SK-N-SH treated with all-trans-retinoic acid at 6 μM for 48 hours (cell line): ENCODE measurements at regions not wholly inside any gene's neighbourhood (a gene's known extent, or its start where the extent isn't known, plus 50 kb on each side); places are given as distances from the start of the nearest gene placed in this dataset.

Source experiments
- ATAC-seq: fragments of 200-7000 bp; cut with Tn5 transposase; 3 replicates; pipeline ENCODE4 v1.9.1; 2020; ENCODE audit warnings: mild to moderate bottlenecking, moderate library complexity
- CSDC2 ChIP-seq: fragments of 250-450 bp; sonication (Bioruptor Pico); IDR thresholded peaks from 2 replicates; pipeline ENCODE4 v1.5.0; 2020; ENCODE audit warnings: mild to moderate bottlenecking, moderate library complexity
- ESRRG ChIP-seq: fragments of 250-450 bp; sonication (Bioruptor Pico); IDR thresholded peaks from 2 replicates; pipeline ENCODE4 v1.6.1; 2021; ENCODE audit warnings: mild to moderate bottlenecking
- ISL1 ChIP-seq: fragments of 250-450 bp; sonication (Bioruptor Pico); IDR thresholded peaks from 2 replicates; pipeline ENCODE4 v2.1.2; 2022; ENCODE audit warnings: mild to moderate bottlenecking, moderate library complexity
- OSR1 ChIP-seq: fragments of 250-450 bp; sonication (Bioruptor Pico); IDR thresholded peaks from 2 replicates; pipeline ENCODE4 v1.8.0; 2022; ENCODE audit warnings: moderate library complexity, mild to moderate bottlenecking, inconsistent platforms
- PPARA ChIP-seq: fragments of 250-450 bp; sonication (Bioruptor Pico); IDR thresholded peaks from 2 replicates; pipeline ENCODE4 v1.5.0; 2020; ENCODE audit warnings: mild to moderate bottlenecking, borderline replicate concordance
- RARB ChIP-seq: fragments of 250-450 bp; sonication (Bioruptor Pico); IDR thresholded peaks from 2 replicates; pipeline ENCODE4 v1.8.0; 2021; ENCODE audit warnings: mild to moderate bottlenecking, moderate library complexity
- SNAI2 ChIP-seq: fragments of 250-450 bp; sonication (Bioruptor Pico); IDR thresholded peaks from 2 replicates; pipeline ENCODE4 v1.5.0; 2020; ENCODE audit warnings: mild to moderate bottlenecking, moderate library complexity
- TCF4 ChIP-seq: fragments of 250-450 bp; sonication (Bioruptor Pico); IDR thresholded peaks from 2 replicates; pipeline ENCODE4 v1.8.0; 2021; ENCODE audit warnings: mild to moderate bottlenecking, moderate library complexity, borderline replicate concordance
- TOX ChIP-seq: fragments of 250-450 bp; sonication (Bioruptor Pico); IDR thresholded peaks from 2 replicates; pipeline ENCODE4 v1.8.0; 2021; ENCODE audit warnings: mild to moderate bottlenecking, moderate library complexity, borderline replicate concordance
- ZC3H10 ChIP-seq: fragments of 250-450 bp; sonication (Bioruptor Pico); IDR thresholded peaks from 2 replicates; pipeline ENCODE4 v1.5.1; 2021; ENCODE audit warnings: mild to moderate bottlenecking, moderate library complexity
- ZFP3 ChIP-seq: fragments of 250-450 bp; sonication (Bioruptor Pico); IDR thresholded peaks from 2 replicates; pipeline ENCODE4 v1.5.0; 2020; ENCODE audit warnings: mild to moderate bottlenecking, moderate library complexity
- ZFP30 ChIP-seq: fragments of 450-650 bp; formaldehyde crosslinking; IDR thresholded peaks from 2 replicates; pipeline ENCODE4 v1.5.0; 2022; ENCODE audit warnings: mild to moderate bottlenecking, moderate library complexity
- ZNF565 ChIP-seq: fragments of 450-650 bp; formaldehyde crosslinking; conservative IDR thresholded peaks from 2 replicates; pipeline ENCODE4 v1.5.0; 2020; ENCODE audit warnings: low read depth, mild to moderate bottlenecking, moderate library complexity
- ZNF70 ChIP-seq: fragments of 450-650 bp; formaldehyde crosslinking; IDR thresholded peaks from 2 replicates; pipeline ENCODE4 v1.5.0; 2020; ENCODE audit warnings: mild to moderate bottlenecking, moderate library complexity
- ZNF8 ChIP-seq: fragments of 450-650 bp; formaldehyde crosslinking; IDR thresholded peaks from 2 replicates; pipeline ENCODE4 v1.5.0; 2020; ENCODE audit warnings: mild to moderate bottlenecking, moderate library complexity
- TF ChIP-seq, protein P1 (sequence below): fragments of 250-450 bp; sonication (Bioruptor Pico); IDR thresholded peaks from 2 replicates; pipeline ENCODE4 v1.5.0; 2020; ENCODE audit warnings: mild to moderate bottlenecking, moderate library complexity
- TF ChIP-seq, protein P2 (sequence below): fragments of 250-450 bp; sonication (Bioruptor Pico); IDR thresholded peaks from 2 replicates; pipeline ENCODE4 v1.5.1; 2021; ENCODE audit warnings: mild to moderate bottlenecking, moderate library complexity
- TF ChIP-seq, protein P3 (sequence below): fragments of 250-450 bp; sonication (Bioruptor Pico); IDR thresholded peaks from 2 replicates; pipeline ENCODE4 v1.8.0; 2020; ENCODE audit warnings: mild to moderate bottlenecking, moderate library complexity, borderline replicate concordance
- TF ChIP-seq, protein P4 (sequence below): fragments of 250-450 bp; sonication (Bioruptor Pico); IDR thresholded peaks from 2 replicates; pipeline ENCODE4 v1.5.1; 2020; ENCODE audit warnings: low read depth, mild to moderate bottlenecking, moderate library complexity
- TF ChIP-seq, protein P5 (sequence below): fragments of 250-450 bp; sonication (Bioruptor Pico); IDR thresholded peaks from 2 replicates; pipeline ENCODE4 v1.8.0; 2021; ENCODE audit warnings: low read depth, mild to moderate bottlenecking, moderate library complexity, borderline replicate concordance

DNA sequence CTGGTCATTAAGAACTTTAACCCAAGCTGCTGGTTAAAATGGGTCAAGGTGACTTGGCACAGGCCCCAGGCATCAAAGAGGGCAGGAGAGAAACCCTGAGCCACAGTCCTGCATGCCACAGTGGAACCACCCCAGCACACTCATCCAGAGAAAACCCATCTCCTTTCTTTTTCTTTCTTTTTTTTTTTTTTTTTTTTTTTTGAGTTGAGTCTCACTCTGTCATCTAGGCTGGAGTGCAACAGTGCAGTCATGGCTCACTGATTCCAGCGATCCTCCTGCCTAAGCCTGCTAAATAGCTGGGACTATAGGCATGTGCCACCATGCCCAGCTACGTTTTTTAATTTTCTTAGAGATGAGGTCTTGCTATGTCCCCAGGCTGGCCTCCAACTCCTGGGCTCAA is 109.2 kb upstream of the RAB4A start (continued):
- TF ChIP-seq TCF4 (no peak), ZNF70 (CRISPR knock-in tag) (no peak), OSR1 (CRISPR knock-in tag) (no peak)

DNA sequence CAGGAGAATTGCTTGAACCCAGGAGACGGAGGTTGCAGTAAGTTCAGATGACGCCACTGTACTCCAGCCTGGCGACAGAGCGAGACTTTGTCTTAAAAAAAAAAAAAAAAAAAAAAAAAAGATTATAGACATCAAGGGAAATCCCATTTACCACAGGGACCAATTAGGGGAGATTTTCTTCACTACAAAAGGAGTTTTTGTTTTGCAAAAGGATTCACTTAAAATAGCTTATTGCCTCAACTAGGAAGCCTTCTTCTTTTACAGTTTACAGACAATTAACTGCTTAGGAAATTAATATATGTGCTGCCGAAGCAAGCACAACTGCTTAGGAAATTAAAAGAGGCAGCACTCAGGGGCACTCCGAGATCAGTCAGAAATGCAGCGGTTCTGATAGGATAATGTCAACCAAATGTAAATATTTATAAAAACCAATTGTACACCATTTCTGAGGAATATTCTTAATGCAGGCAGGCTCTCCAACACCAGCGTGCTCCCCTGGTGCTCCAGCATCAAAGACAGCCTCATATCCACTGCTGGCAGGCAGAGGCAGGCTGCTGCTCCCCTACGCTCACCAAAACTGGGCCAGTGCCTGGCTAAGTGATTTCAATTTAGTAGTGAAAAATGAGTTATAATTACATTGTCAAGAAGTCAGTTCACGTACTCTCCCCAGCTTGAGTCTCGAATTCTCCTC is 107.9 kb upstream of the RAB4A start:
- no peak for ATAC-seq
- TF ChIP-seq ZFP30: no peak
- TF ChIP-seq ZNF70 (CRISPR knock-in tag): no peak
- no peak for TF ChIP-seq OSR1 (CRISPR knock-in tag)
- no peak for TF ChIP-seq ISL1 (CRISPR knock-in tag)
- no peak for TF ChIP-seq TCF4
- TF ChIP-seq SNAI2 (CRISPR knock-in tag): no peak
- TF ChIP-seq CSDC2 (CRISPR knock-in tag): no peak
- no peak for TF ChIP-seq ZNF8 (CRISPR knock-in tag)
- TF ChIP-seq, protein P1, sequence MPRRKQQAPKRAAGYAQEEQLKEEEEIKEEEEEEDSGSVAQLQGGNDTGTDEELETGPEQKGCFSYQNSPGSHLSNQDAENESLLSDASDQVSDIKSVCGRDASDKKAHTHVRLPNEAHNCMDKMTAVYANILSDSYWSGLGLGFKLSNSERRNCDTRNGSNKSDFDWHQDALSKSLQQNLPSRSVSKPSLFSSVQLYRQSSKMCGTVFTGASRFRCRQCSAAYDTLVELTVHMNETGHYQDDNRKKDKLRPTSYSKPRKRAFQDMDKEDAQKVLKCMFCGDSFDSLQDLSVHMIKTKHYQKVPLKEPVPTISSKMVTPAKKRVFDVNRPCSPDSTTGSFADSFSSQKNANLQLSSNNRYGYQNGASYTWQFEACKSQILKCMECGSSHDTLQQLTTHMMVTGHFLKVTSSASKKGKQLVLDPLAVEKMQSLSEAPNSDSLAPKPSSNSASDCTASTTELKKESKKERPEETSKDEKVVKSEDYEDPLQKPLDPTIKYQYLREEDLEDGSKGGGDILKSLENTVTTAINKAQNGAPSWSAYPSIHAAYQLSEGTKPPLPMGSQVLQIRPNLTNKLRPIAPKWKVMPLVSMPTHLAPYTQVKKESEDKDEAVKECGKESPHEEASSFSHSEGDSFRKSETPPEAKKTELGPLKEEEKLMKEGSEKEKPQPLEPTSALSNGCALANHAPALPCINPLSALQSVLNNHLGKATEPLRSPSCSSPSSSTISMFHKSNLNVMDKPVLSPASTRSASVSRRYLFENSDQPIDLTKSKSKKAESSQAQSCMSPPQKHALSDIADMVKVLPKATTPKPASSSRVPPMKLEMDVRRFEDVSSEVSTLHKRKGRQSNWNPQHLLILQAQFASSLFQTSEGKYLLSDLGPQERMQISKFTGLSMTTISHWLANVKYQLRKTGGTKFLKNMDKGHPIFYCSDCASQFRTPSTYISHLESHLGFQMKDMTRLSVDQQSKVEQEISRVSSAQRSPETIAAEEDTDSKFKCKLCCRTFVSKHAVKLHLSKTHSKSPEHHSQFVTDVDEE (CRISPR knock-in tag): no peak
- TF ChIP-seq RARB (CRISPR knock-in tag): no peak
- TF ChIP-seq, protein P2, sequence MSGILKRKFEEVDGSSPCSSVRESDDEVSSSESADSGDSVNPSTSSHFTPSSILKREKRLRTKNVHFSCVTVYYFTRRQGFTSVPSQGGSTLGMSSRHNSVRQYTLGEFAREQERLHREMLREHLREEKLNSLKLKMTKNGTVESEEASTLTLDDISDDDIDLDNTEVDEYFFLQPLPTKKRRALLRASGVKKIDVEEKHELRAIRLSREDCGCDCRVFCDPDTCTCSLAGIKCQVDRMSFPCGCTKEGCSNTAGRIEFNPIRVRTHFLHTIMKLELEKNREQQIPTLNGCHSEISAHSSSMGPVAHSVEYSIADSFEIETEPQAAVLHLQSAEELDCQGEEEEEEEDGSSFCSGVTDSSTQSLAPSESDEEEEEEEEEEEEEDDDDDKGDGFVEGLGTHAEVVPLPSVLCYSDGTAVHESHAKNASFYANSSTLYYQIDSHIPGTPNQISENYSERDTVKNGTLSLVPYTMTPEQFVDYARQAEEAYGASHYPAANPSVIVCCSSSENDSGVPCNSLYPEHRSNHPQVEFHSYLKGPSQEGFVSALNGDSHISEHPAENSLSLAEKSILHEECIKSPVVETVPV (CRISPR knock-in tag): no peak
- TF ChIP-seq, protein P3, sequence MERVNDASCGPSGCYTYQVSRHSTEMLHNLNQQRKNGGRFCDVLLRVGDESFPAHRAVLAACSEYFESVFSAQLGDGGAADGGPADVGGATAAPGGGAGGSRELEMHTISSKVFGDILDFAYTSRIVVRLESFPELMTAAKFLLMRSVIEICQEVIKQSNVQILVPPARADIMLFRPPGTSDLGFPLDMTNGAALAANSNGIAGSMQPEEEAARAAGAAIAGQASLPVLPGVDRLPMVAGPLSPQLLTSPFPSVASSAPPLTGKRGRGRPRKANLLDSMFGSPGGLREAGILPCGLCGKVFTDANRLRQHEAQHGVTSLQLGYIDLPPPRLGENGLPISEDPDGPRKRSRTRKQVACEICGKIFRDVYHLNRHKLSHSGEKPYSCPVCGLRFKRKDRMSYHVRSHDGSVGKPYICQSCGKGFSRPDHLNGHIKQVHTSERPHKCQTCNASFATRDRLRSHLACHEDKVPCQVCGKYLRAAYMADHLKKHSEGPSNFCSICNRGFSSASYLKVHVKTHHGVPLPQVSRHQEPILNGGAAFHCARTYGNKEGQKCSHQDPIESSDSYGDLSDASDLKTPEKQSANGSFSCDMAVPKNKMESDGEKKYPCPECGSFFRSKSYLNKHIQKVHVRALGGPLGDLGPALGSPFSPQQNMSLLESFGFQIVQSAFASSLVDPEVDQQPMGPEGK (CRISPR knock-in tag): no peak
- TF ChIP-seq, protein P4, sequence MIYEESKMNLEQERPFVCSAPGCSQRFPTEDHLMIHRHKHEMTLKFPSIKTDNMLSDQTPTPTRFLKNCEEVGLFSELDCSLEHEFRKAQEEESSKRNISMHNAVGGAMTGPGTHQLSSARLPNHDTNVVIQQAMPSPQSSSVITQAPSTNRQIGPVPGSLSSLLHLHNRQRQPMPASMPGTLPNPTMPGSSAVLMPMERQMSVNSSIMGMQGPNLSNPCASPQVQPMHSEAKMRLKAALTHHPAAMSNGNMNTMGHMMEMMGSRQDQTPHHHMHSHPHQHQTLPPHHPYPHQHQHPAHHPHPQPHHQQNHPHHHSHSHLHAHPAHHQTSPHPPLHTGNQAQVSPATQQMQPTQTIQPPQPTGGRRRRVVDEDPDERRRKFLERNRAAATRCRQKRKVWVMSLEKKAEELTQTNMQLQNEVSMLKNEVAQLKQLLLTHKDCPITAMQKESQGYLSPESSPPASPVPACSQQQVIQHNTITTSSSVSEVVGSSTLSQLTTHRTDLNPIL (CRISPR knock-in tag): no peak
- TF ChIP-seq ZFP3 (CRISPR knock-in tag): no peak
- TF ChIP-seq TOX: no peak
- TF ChIP-seq ESRRG: no peak
- no peak for TF ChIP-seq ZC3H10 (CRISPR knock-in tag)
- TF ChIP-seq, protein P5, sequence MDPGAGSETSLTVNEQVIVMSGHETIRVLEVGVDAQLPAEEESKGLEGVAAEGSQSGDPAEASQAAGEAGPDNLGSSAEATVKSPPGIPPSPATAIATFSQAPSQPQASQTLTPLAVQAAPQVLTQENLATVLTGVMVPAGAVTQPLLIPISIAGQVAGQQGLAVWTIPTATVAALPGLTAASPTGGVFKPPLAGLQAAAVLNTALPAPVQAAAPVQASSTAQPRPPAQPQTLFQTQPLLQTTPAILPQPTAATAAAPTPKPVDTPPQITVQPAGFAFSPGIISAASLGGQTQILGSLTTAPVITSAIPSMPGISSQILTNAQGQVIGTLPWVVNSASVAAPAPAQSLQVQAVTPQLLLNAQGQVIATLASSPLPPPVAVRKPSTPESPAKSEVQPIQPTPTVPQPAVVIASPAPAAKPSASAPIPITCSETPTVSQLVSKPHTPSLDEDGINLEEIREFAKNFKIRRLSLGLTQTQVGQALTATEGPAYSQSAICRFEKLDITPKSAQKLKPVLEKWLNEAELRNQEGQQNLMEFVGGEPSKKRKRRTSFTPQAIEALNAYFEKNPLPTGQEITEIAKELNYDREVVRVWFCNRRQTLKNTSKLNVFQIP (CRISPR knock-in tag): no peak

DNA sequence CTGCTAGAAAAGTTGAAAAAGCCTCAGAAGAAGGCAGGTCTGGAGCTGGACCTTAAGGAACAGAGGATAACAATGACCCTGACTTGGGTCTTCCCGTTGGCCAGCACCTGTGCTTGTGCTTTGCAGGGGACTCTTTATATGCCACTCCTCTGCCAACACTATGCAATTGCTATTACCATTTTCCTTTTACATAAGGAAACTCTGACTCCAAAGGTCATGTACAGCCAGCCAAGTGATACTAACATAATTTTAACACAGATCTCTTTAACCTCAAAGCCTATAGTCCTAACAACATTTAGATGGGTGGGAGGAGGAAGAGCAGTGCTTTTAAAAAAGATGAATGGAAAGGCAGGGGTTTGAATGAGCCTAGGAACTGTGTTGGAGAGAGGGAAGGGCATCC is 106.6 kb upstream of the RAB4A start:
- ATAC-seq: no peak
- TF ChIP-seq ESRRG (no peak), ZFP30 (no peak), PPARA (CRISPR knock-in tag) (no peak), TCF4 (no peak), ZNF565 (CRISPR knock-in tag) (no peak)
- TF ChIP-seq, protein P2 (CRISPR knock-in tag): no peak
- TF ChIP-seq, protein P1 (CRISPR knock-in tag): no peak
- TF ChIP-seq, protein P5 (CRISPR knock-in tag): no peak
- TF ChIP-seq, protein P4 (CRISPR knock-in tag): no peak
